Endothelial cell of umbilical vein (primary cell): ENCODE measurements at regions not wholly inside any gene's neighbourhood (a gene's known extent, or its start where the extent isn't known, plus 50 kb on each side); places are given as distances from the start of the nearest gene placed in this dataset.

Source experiments
- BruUV-seq: library from RNA; stranded (reverse); fragments of 400-500 nt; replicated peaks from 2 replicates; lab custom pipeline; 2021; lab: Mats Ljungman, UMichigan
- CTCF ChIA-PET: fragments of 300-600, 350-600 bp; sonication (Branson Sonifier 250); formaldehyde crosslinking; loops from one replicate; lab custom pipeline; 2021; ENCODE audit warnings: antibody characterized with exemption, inconsistent platforms; lab: Charles Lee
- POLR2A ChIA-PET: fragments of 300-600, 350-600 bp; sonication (Branson Sonifier 250); formaldehyde crosslinking; loops from one replicate; lab custom pipeline; 2021; ENCODE audit warnings: antibody characterized with exemption, inconsistent platforms; lab: Charles Lee
- DNase-seq: peaks from one replicate; pipeline ENCODE4 v3.0.0-alpha.2; 2011; ENCODE audit warnings: low read depth, low spot score
- FAIRE-seq: peaks from 2 replicates; lab custom pipeline; 2011; peaks lifted over from hg19 to GRCh38; lab: Jason Lieb, UNC
- H2AFZ ChIP-seq: 2 replicates; pipeline ENCODE4 v1.6.0; 2012; ENCODE audit warnings: low read depth, low read length, control low read depth, inconsistent platforms
- H3K27ac ChIP-seq: 2 replicates; pipeline ENCODE4 v1.5.1; 2011; ENCODE audit warnings: low read depth, mild to moderate bottlenecking, control low read depth, low read length, moderate library complexity; ENCODE audit not compliant: insufficient read depth
- H3K27me3 ChIP-seq, 2 experiments: 2 replicates each; pipeline versions ENCODE4 v1.6.0 to v1.6.1; 2011; ENCODE audit warnings: low read length in 2 of 2, mixed read lengths in 1 of 2; ENCODE audit not compliant: control insufficient read depth in 2 of 2, insufficient read depth in 2 of 2
- H3K36me3 ChIP-seq, 2 experiments: 2 replicates in 1 of 2; 3 replicates in 1 of 2; pipeline ENCODE4 v1.5.1; 2011; ENCODE audit warnings: low read length in 2 of 2, mild to moderate bottlenecking in 1 of 2, moderate library complexity in 1 of 2; ENCODE audit not compliant: control insufficient read depth in 2 of 2, insufficient read depth in 2 of 2; ENCODE audit errors: extremely low read depth in 1 of 2
- H3K4me1 ChIP-seq: 3 replicates; pipeline ENCODE4 v1.5.1; 2011; ENCODE audit warnings: mild to moderate bottlenecking, low read length; ENCODE audit not compliant: control insufficient read depth, insufficient read depth; ENCODE audit errors: extremely low read depth
- H3K4me2 ChIP-seq: 2 replicates; pipeline ENCODE4 v1.6.1; 2011; ENCODE audit warnings: low read length, control low read depth, mixed read lengths; ENCODE audit not compliant: insufficient read depth
- H3K4me3 ChIP-seq, 3 experiments: fragments of 200-600 bp in 1 of 3; sonication (generic), shearing (Covaris generic) in 1 of 3; replicated peaks in 1 of 3; 2 replicates each; pipeline ENCODE4 v1.5.1; 2011 to 2016; ENCODE audit warnings: control low read depth in 3 of 3, low read length in 3 of 3, mild to moderate bottlenecking in 2 of 3, inconsistent platforms in 1 of 3, low read depth in 1 of 3, moderate library complexity in 1 of 3; ENCODE audit not compliant: insufficient read depth in 1 of 3
- H3K79me2 ChIP-seq: 2 replicates; pipeline ENCODE4 v1.6.0; 2012; ENCODE audit warnings: low read length, inconsistent platforms; ENCODE audit not compliant: control insufficient read depth, insufficient read depth
- H3K9ac ChIP-seq: replicated peaks from 2 replicates; pipeline ENCODE3; 2011; ENCODE audit warnings: low read length, control low read depth; ENCODE audit not compliant: insufficient read depth; ENCODE audit errors: extremely low read depth
- H3K9me1 ChIP-seq: replicated peaks from 3 replicates; pipeline ENCODE4 v1.6.0; 2011; ENCODE audit warnings: mild to moderate bottlenecking, low read length; ENCODE audit not compliant: control insufficient read depth, insufficient read depth; ENCODE audit errors: extremely low read depth
- H3K9me3 ChIP-seq: replicated peaks from 2 replicates; pipeline ENCODE4 v1.5.1; 2012; ENCODE audit warnings: low read length, inconsistent platforms; ENCODE audit not compliant: control insufficient read depth, insufficient read depth
- H4K20me1 ChIP-seq: replicated peaks from 2 replicates; pipeline ENCODE3; 2011; ENCODE audit warnings: mild to moderate bottlenecking, low read length; ENCODE audit not compliant: control insufficient read depth, insufficient read depth; ENCODE audit errors: extremely low read depth
- EZH2 ChIP-seq: IDR thresholded peaks from 2 replicates; pipeline ENCODE4 v1.6.1; 2012; ENCODE audit warnings: borderline replicate concordance, low read depth, mild to moderate bottlenecking, moderate library complexity, low read length, inconsistent platforms; ENCODE audit not compliant: severe bottlenecking
- FOS ChIP-seq: IDR thresholded peaks from 2 replicates; pipeline ENCODE4 v1.6.1; 2011; ENCODE audit warnings: mild to moderate bottlenecking, low read length, moderate library complexity, borderline replicate concordance; ENCODE audit not compliant: insufficient read depth
- GATA2 ChIP-seq: IDR thresholded peaks from 2 replicates; pipeline ENCODE4 v1.7.0; 2011; ENCODE audit warnings: low read depth, mild to moderate bottlenecking, moderate library complexity, mixed read lengths, low read length; ENCODE audit not compliant: insufficient read length, insufficient read depth
- JUN ChIP-seq: IDR thresholded peaks from 2 replicates; pipeline ENCODE4 v1.6.1; 2011; ENCODE audit warnings: borderline replicate concordance, low read depth; ENCODE audit not compliant: insufficient read length, insufficient read depth
- MAX ChIP-seq: IDR thresholded peaks from 2 replicates; pipeline ENCODE4 v1.6.1; 2011; ENCODE audit not compliant: insufficient read depth, insufficient read length
- MYC ChIP-seq: IDR thresholded peaks from one replicate; pipeline ENCODE4 v1.6.1; 2011; ENCODE audit warnings: mild to moderate bottlenecking, low read depth, low read length
- POLR2A ChIP-seq: IDR thresholded peaks from 2 replicates; pipeline ENCODE4 v1.6.1; 2012; ENCODE audit warnings: low read depth, mild to moderate bottlenecking, control low read depth, low read length
- POLR2AphosphoS5 ChIP-seq: IDR thresholded peaks from 2 replicates; pipeline ENCODE4 v1.6.1; 2012; ENCODE audit warnings: low read depth, mild to moderate bottlenecking, control low read depth, low read length, moderate library complexity; ENCODE audit not compliant: insufficient read depth
- dilution Hi-C: fragments of 300-500 bp; cut with MboI; formaldehyde crosslinking; loops from one replicate; pipeline ENCODE4 v1.15.0; 2019; ENCODE audit warnings: low sequenced_read_pairs; ENCODE audit not compliant: extremely low pct_ligation_motif_present
- intact Hi-C: fragments of 100-400 bp; cut with micrococcal nuclease; formaldehyde crosslinking; loops from one replicate; pipeline ENCODE4 v1.10.0; 2022
- TF ChIP-seq, protein P1 (sequence below), 2 donors: IDR thresholded peaks; 1 replicate in 1 of 2; 2 replicates in 1 of 2; pipeline ENCODE4 v1.5.1; 2011; ENCODE audit warnings: low read length in 2 of 2, mild to moderate bottlenecking in 2 of 2, moderate library complexity in 2 of 2, control low read depth in 1 of 2, inconsistent platforms in 1 of 2, low read depth in 1 of 2; ENCODE audit not compliant: insufficient read depth in 1 of 2; ENCODE audit errors: extremely low read depth in 1 of 2

- Histone ChIP-seq H3K79me2 (no peaks in the 10 kb centered on the region), H3K9ac (no peak overlapping the region), H3K4me1 (no peaks in the 10 kb centered on the region), H3K4me2 (no peak overlapping the region), H4K20me1 (no peaks in the 10 kb centered on the region), H3K9me1 (no peaks in the 10 kb centered on the region), H3K4me3 (no peak overlapping the region), H2AFZ (no peak overlapping the region), H3K9me3 (no peaks in the 10 kb centered on the region), H3K27me3 (peaks cover 2 to 3% of the 10 kb centered on the region in 2 experiments), H3K27ac (no peak overlapping the region), H3K36me3 (no peaks in the 10 kb centered on the region)
- POLR2A ChIA-PET: no interaction called here
- CTCF ChIA-PET: no interaction called here
- no TSS peak for BruUV-seq
- intact Hi-C loops: no loop called here
- DNase-seq (no peak), FAIRE-seq (no peak)
- dilution Hi-C loops: no loop called here
- no peak for TF ChIP-seq FOS
- no peak for TF ChIP-seq MAX
- no peak for TF ChIP-seq POLR2A
- no peak for TF ChIP-seq GATA2
- no peak for TF ChIP-seq POLR2AphosphoS5
- TF ChIP-seq JUN: no peak
- TF ChIP-seq, protein P1, sequence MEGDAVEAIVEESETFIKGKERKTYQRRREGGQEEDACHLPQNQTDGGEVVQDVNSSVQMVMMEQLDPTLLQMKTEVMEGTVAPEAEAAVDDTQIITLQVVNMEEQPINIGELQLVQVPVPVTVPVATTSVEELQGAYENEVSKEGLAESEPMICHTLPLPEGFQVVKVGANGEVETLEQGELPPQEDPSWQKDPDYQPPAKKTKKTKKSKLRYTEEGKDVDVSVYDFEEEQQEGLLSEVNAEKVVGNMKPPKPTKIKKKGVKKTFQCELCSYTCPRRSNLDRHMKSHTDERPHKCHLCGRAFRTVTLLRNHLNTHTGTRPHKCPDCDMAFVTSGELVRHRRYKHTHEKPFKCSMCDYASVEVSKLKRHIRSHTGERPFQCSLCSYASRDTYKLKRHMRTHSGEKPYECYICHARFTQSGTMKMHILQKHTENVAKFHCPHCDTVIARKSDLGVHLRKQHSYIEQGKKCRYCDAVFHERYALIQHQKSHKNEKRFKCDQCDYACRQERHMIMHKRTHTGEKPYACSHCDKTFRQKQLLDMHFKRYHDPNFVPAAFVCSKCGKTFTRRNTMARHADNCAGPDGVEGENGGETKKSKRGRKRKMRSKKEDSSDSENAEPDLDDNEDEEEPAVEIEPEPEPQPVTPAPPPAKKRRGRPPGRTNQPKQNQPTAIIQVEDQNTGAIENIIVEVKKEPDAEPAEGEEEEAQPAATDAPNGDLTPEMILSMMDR (IDR thresholded peaks at IDR 0.05; ENCODE audit: extremely low read depth in 1 of 2, insufficient read depth in 1 of 2, low read depth in 1 of 2, low read length in 2 of 2): no peak
- TF ChIP-seq MYC: no peak
- TF ChIP-seq EZH2: no peak
These were observed 238.6 kb upstream of the PARD3B start for GRCh38 chr2:204306667-204307066.
